Fibroblast of skin of right biceps (primary cell): ENCODE measurements at regions not wholly inside any gene's neighbourhood (a gene's known extent, or its start where the extent isn't known, plus 50 kb on each side); places are given as distances from the start of the nearest gene placed in this dataset.
"Not testable (repeated sequence)": the region's sequence is repeated elsewhere in the genome, so short reads cannot be mapped to it uniquely, and the experiment has no call there.

Experiments
- DNase-seq: peaks from one replicate; pipeline ENCODE4 v3.0.0-alpha.2; 2013

- DNase-seq: no peak
These were observed 135.0 kb downstream of the RALA start for GRCh38 chr7:39758234-39758970.

- no peak for DNase-seq
These were observed 138.1 kb downstream of the RALA start for GRCh38 chr7:39761449-39761848.

- DNase-seq: not testable (repeated sequence)
These were observed 139.1 kb downstream of the RALA start for GRCh38 chr7:39762466-39762865.

- peak; percentile 53 for DNase-seq
These were observed 139.5 kb downstream of the RALA start for GRCh38 chr7:39762881-39763280.

GRCh38 chr7:39765833-39766232 is 142.5 kb downstream of the RALA start:
- not testable (repeated sequence) for DNase-seq

GRCh38 chr7:39768439-39768838 is 145.1 kb downstream of the RALA start:
- DNase-seq: not testable (repeated sequence)

- not testable (repeated sequence) for DNase-seq
These were observed 151.0 kb downstream of the RALA start for GRCh38 chr7:39774341-39774851.

GRCh38 chr7:39781557-39781956 is 158.2 kb downstream of the RALA start:
- DNase-seq: peak; percentile 47

GRCh38 chr7:39786440-39786839 is 163.1 kb downstream of the RALA start:
- DNase-seq: not testable (repeated sequence)

- peak; percentile 34 for DNase-seq
These were observed 159.0 kb upstream of the CDK13 start for GRCh38 chr7:39791035-39791434.

- DNase-seq: peak; percentile 33
These were observed 158.1 kb upstream of the CDK13 start for GRCh38 chr7:39791911-39792310.

- DNase-seq: not testable (repeated sequence)
These were observed 157.0 kb upstream of the CDK13 start for GRCh38 chr7:39793026-39793425.

GRCh38 chr7:39793851-39794250 is 156.2 kb upstream of the CDK13 start:
- DNase-seq: not testable (repeated sequence)

GRCh38 chr7:39796947-39797346 is 153.1 kb upstream of the CDK13 start:
- not testable (repeated sequence) for DNase-seq

GRCh38 chr7:39798077-39798476 is 152.0 kb upstream of the CDK13 start:
- not testable (repeated sequence) for DNase-seq

- DNase-seq: no peak
These were observed 141.1 kb upstream of the CDK13 start for GRCh38 chr7:39808796-39809481.

GRCh38 chr7:39810204-39810642 is 139.8 kb upstream of the CDK13 start:
- no peak for DNase-seq

GRCh38 chr7:39810710-39811109 is 139.3 kb upstream of the CDK13 start:
- DNase-seq: peak; percentile 5

- peak; percentile 89 for DNase-seq
These were observed 138.9 kb upstream of the CDK13 start for GRCh38 chr7:39811161-39811614.

GRCh38 chr7:39816462-39817060 is 133.5 kb upstream of the CDK13 start:
- peak; percentile 13 for DNase-seq

- DNase-seq: no peak
These were observed 130.5 kb upstream of the CDK13 start for GRCh38 chr7:39819514-39819913.

- DNase-seq: no peak
These were observed 125.4 kb upstream of the CDK13 start for GRCh38 chr7:39824456-39825200.
